Central memory CD4-positive, alpha-beta T cell (primary cell): ENCODE measurements at regions not wholly inside any gene's neighbourhood (a gene's known extent, or its start where the extent isn't known, plus 50 kb on each side); places are given as distances from the start of the nearest gene placed in this dataset.
"Not testable (repeated sequence)": the region's sequence is repeated elsewhere in the genome, so short reads cannot be mapped to it uniquely, and the experiment has no call there.

Experiments
- DNase-seq: peaks from one replicate; pipeline ENCODE4 v3.0.0; 2022

GRCh38 chr16:65287307-65287706, 165.4 kb upstream of the CDH11 start:
- no peak for DNase-seq

- DNase-seq = no peak
Measured at GRCh38 chr16:65285128-65286048, 163.5 kb upstream of the CDH11 start.

GRCh38 chr16:65284626-65285025, 162.8 kb upstream of the CDH11 start:
- DNase-seq = no peak

- DNase-seq = no peak
Measured at GRCh38 chr16:65283181-65283651, 161.4 kb upstream of the CDH11 start.

- DNase-seq = no peak
Measured at GRCh38 chr16:65281586-65281985, 159.7 kb upstream of the CDH11 start.

GRCh38 chr16:65280845-65281512, 159.1 kb upstream of the CDH11 start:
- DNase-seq = no peak

- no peak for DNase-seq
Measured at GRCh38 chr16:65279576-65279975, 157.7 kb upstream of the CDH11 start.

GRCh38 chr16:65278874-65279273, 157.0 kb upstream of the CDH11 start:
- DNase-seq = no peak

- DNase-seq = no peak
Measured at GRCh38 chr16:65274566-65274965, 152.7 kb upstream of the CDH11 start.

GRCh38 chr16:65272699-65273414, 151.0 kb upstream of the CDH11 start:
- DNase-seq = no peak

GRCh38 chr16:65271996-65272395, 150.1 kb upstream of the CDH11 start:
- no peak for DNase-seq

- no peak for DNase-seq
Measured at GRCh38 chr16:65268331-65268730, 146.5 kb upstream of the CDH11 start.

- DNase-seq = no peak
Measured at GRCh38 chr16:65263896-65264295, 142.0 kb upstream of the CDH11 start.

GRCh38 chr16:65260746-65261145, 138.9 kb upstream of the CDH11 start:
- no peak for DNase-seq

- no peak for DNase-seq
Measured at GRCh38 chr16:65254144-65254543, 132.3 kb upstream of the CDH11 start.

- DNase-seq = no peak
Measured at GRCh38 chr16:65249768-65250167, 127.9 kb upstream of the CDH11 start.

GRCh38 chr16:65244787-65245186, 122.9 kb upstream of the CDH11 start:
- no peak for DNase-seq

- DNase-seq = no peak
Measured at GRCh38 chr16:65235339-65236177, 113.7 kb upstream of the CDH11 start.

GRCh38 chr16:65234721-65235320, 113.0 kb upstream of the CDH11 start:
- DNase-seq = not testable (repeated sequence)

- no peak for DNase-seq
Measured at GRCh38 chr16:65229191-65229662, 107.4 kb upstream of the CDH11 start.

- no peak for DNase-seq
Measured at GRCh38 chr16:65227150-65227835, 105.4 kb upstream of the CDH11 start.
